ENCODE measurements at regions not wholly inside any gene's neighbourhood (a gene's known extent, or its start where the extent isn't known, plus 50 kb on each side); places are given as distances from the start of the nearest gene placed in this dataset.

DNA sequence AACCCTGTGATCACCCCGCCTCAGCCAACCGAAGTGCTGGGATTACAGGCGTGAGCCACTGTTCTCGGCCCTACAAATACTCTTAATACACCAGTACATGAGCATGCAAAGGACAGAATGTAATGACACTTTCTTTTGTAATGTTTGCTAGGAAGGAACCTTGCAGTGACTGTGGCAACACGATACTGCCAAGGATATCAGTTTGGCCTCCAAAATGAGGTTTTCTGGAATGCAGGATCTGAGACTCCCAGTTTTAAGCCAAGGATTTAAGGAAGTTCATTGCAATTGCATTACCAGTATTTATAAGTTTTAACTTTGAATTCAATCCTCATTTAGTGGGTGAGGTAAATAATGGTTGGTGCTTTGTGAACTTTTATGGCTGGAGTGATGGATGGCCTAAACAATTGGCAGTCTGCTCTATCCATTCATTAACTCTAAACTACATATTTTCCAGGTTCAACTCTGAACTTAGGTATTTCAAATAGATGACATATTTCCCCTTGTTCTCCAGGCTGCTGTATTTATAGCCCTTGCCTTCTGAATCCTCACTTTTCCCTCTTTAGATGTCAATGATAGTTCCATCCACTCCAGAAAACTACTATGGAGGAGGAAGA, 330.3 kb downstream of the C11orf87 start:
- H3K4me1 ChIP-seq: no peaks in the 10 kb centered on the region
- in situ Hi-C loops (cut with MboI; ENCODE audit: low sequenced_read_pairs): no loop called here
- peaks cover 6% of the 10 kb centered on the region; the same call in 1 of the 2 replicates for H3K27me3 ChIP-seq (ENCODE audit: low read depth)
- H3K9me3 ChIP-seq: no peaks in the 10 kb centered on the region
- no peaks in the 10 kb centered on the region for H3K36me3 ChIP-seq (replicated peaks)
- no peak overlapping the region for H3K4me3 ChIP-seq
- DNase-seq (ENCODE audit: low spot score in 2 of 2): no peak

- Histone ChIP-seq H3K4me3 (no peak overlapping the region), H3K9me3 (no peaks in the 10 kb centered on the region), H3K4me1 (no peaks in the 10 kb centered on the region), H3K27me3 (ENCODE audit: low read depth) (peaks cover 4% of the 10 kb centered on the region; the same call in 1 of the 2 replicates), H3K36me3 (replicated peaks) (no peaks in the 10 kb centered on the region)
- in situ Hi-C loops (cut with MboI; ENCODE audit: low sequenced_read_pairs): no loop called here
- DNase-seq (ENCODE audit: low spot score in 2 of 2): no peak
These were observed 334.5 kb downstream of the C11orf87 start for GRCh38 chr11:109756521-109756920.

GRCh38 chr11:109756951-109757350, 335.0 kb downstream of the C11orf87 start:
- H3K4me1 ChIP-seq: no peaks in the 10 kb centered on the region
- no peaks in the 10 kb centered on the region for H3K36me3 ChIP-seq (replicated peaks)
- in situ Hi-C loops (cut with MboI; ENCODE audit: low sequenced_read_pairs): no loop called here
- no peak overlapping the region for H3K4me3 ChIP-seq
- DNase-seq (ENCODE audit: low spot score in 2 of 2): no peak
- no peaks in the 10 kb centered on the region for H3K9me3 ChIP-seq
- peaks cover 1% of the 10 kb centered on the region; the same call in 1 of the 2 replicates for H3K27me3 ChIP-seq (ENCODE audit: low read depth)

GRCh38 chr11:109762546-109762945, 330.6 kb upstream of the ZC3H12C start:
- no peak for DNase-seq (ENCODE audit: low spot score in 2 of 2)
- Histone ChIP-seq H3K9me3 (no peaks in the 10 kb centered on the region), H3K36me3 (replicated peaks) (no peaks in the 10 kb centered on the region), H3K4me3 (no peak overlapping the region), H3K27me3 (ENCODE audit: low read depth) (peaks cover 3% of the 10 kb centered on the region; the same call in 1 of the 2 replicates), H3K4me1 (no peaks in the 10 kb centered on the region)
- in situ Hi-C loops (cut with MboI; ENCODE audit: low sequenced_read_pairs): no loop called here

GRCh38 chr11:109765709-109766311, 327.4 kb upstream of the ZC3H12C start:
- H3K9me3 ChIP-seq: no peaks in the 10 kb centered on the region
- no peaks in the 10 kb centered on the region for H3K4me1 ChIP-seq
- no peak for DNase-seq (ENCODE audit: low spot score in 2 of 2)
- no peak overlapping the region for H3K4me3 ChIP-seq
- peaks cover 3% of the 10 kb centered on the region; the same call in 1 of the 2 replicates for H3K27me3 ChIP-seq (ENCODE audit: low read depth)
- H3K36me3 ChIP-seq (replicated peaks): no peaks in the 10 kb centered on the region
- in situ Hi-C loops (cut with MboI; ENCODE audit: low sequenced_read_pairs): no loop called here

DNA sequence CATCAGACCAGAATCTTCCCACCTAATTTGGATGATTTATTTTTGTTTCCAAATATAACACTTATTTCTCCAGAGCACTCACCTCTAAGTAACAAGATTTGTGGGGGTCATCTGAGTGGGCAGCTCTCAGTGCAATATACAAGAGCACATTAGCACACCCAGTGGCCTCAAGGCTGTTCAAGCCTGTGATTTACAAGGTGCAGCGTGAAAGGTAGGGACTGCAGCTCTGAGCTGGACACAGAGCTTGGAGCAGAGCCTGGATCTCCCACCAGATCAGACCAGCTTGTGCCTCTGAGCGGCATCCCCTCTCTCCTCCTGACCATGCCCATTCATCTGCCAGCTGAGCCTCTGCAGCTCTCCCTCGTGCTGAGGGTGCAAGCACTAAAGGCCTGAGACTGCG, 323.3 kb upstream of the ZC3H12C start:
- H3K4me1 ChIP-seq: no peaks in the 10 kb centered on the region
- peaks cover 3% of the 10 kb centered on the region; the same call in 1 of the 2 replicates for H3K27me3 ChIP-seq (ENCODE audit: low read depth)
- H3K4me3 ChIP-seq: no peak overlapping the region
- no peak for DNase-seq (ENCODE audit: low spot score in 2 of 2)
- no peaks in the 10 kb centered on the region for H3K9me3 ChIP-seq
- H3K36me3 ChIP-seq (replicated peaks): no peaks in the 10 kb centered on the region
- in situ Hi-C loops (cut with MboI; ENCODE audit: low sequenced_read_pairs): no loop called here

DNA sequence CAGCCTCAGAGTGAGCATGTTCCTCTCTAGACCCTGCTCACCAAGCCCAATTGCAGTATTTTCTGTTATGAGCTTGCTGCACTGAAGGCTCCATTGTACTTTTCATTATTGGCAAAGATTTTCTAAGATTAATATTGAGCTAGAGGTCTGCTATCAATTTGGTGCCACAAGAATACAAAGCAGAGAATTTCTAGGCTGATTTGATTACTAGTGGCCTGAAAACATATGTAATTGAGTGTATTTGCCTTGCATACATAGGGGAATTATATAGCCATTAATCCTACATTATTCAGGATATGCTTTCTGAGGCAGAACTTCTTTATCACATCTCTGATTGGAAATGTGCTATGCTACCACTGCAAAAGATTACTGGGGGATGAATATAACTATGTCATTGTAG, 322.9 kb upstream of the ZC3H12C start:
- in situ Hi-C loops (cut with MboI; ENCODE audit: low sequenced_read_pairs): no loop called here
- no peaks in the 10 kb centered on the region for H3K4me1 ChIP-seq
- no peaks in the 10 kb centered on the region for H3K9me3 ChIP-seq
- no peaks in the 10 kb centered on the region for H3K36me3 ChIP-seq (replicated peaks)
- no peak overlapping the region for H3K4me3 ChIP-seq
- no peak for DNase-seq (ENCODE audit: low spot score in 2 of 2)
- peaks cover 3% of the 10 kb centered on the region; the same call in 1 of the 2 replicates for H3K27me3 ChIP-seq (ENCODE audit: low read depth)

DNA sequence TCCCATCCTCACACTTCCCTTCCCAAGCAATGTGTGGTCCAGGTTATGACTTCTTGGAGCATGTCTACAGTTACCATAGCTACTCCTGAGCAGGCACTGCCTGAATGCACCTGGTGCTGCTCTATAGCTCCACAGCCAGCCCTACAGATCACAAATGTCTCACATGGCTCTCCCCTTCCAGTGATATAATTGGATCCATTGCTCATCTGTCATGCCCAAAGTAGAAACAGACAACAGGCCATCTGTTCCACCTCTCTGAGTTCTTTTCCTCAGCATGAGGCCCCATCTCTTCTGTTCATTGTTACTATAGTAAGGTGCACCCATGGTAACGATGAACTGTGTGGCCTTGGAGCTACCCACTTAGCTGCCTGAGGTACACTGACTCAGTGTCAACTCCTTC, 320.3 kb upstream of the ZC3H12C start:
- Histone ChIP-seq H3K9me3 (no peaks in the 10 kb centered on the region), H3K4me3 (no peak overlapping the region), H3K4me1 (no peaks in the 10 kb centered on the region), H3K36me3 (replicated peaks) (no peaks in the 10 kb centered on the region), H3K27me3 (ENCODE audit: low read depth) (no peaks in the 10 kb centered on the region)
- DNase-seq (ENCODE audit: low spot score in 2 of 2): no peak
- in situ Hi-C loops (cut with MboI; ENCODE audit: low sequenced_read_pairs): no loop called here

DNA sequence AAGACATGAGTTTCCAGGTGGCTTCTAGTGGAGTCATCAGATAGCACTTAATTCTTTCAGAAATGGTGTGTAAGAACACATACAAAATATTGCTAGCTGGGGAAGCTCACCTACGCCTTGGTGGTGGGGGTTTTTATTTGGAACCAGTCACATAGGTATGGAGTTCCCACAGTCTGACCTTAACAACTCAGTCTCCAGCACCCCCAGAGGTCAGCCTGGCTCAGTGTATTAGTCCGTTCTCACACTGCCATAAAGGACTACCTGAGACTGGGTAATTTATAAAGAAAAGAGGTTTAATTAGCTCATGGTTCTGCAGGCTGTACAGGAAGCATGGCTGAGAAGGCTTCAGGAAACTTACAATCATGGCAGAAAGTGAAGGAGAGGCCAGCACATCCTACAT, 317.5 kb upstream of the ZC3H12C start:
- H3K36me3 ChIP-seq (replicated peaks): no peaks in the 10 kb centered on the region
- DNase-seq (ENCODE audit: low spot score in 2 of 2): no peak
- no peaks in the 10 kb centered on the region for H3K27me3 ChIP-seq (ENCODE audit: low read depth)
- H3K9me3 ChIP-seq: no peaks in the 10 kb centered on the region
- in situ Hi-C loops (cut with MboI; ENCODE audit: low sequenced_read_pairs): no loop called here
- H3K4me1 ChIP-seq: no peaks in the 10 kb centered on the region
- no peak overlapping the region for H3K4me3 ChIP-seq

GRCh38 chr11:109783014-109783413, 310.2 kb upstream of the ZC3H12C start:
- Histone ChIP-seq H3K4me1 (no peaks in the 10 kb centered on the region), H3K27me3 (ENCODE audit: low read depth) (0 out of 2 replicates have a peak, but pooled peaks cover 5% of the 10 kb centered on the region), H3K36me3 (replicated peaks) (no peaks in the 10 kb centered on the region), H3K4me3 (no peak overlapping the region), H3K9me3 (no peaks in the 10 kb centered on the region)
- in situ Hi-C loops (cut with MboI; ENCODE audit: low sequenced_read_pairs): no loop called here
- DNase-seq (ENCODE audit: low spot score in 2 of 2): no peak

GRCh38 chr11:109783840-109784239, 309.4 kb upstream of the ZC3H12C start:
- 0 out of 2 replicates have a peak, but pooled peaks cover 5% of the 10 kb centered on the region for H3K27me3 ChIP-seq (ENCODE audit: low read depth)
- H3K9me3 ChIP-seq: no peaks in the 10 kb centered on the region
- no peak overlapping the region for H3K4me3 ChIP-seq
- no peaks in the 10 kb centered on the region for H3K36me3 ChIP-seq (replicated peaks)
- no peak for DNase-seq (ENCODE audit: low spot score in 2 of 2)
- in situ Hi-C loops (cut with MboI; ENCODE audit: low sequenced_read_pairs): no loop called here
- H3K4me1 ChIP-seq: no peaks in the 10 kb centered on the region

- H3K27me3 ChIP-seq (ENCODE audit: low read depth): 0 out of 2 replicates have a peak, but pooled peaks cover 5% of the 10 kb centered on the region
- H3K36me3 ChIP-seq (replicated peaks): no peaks in the 10 kb centered on the region
- H3K4me1 ChIP-seq: no peaks in the 10 kb centered on the region
- DNase-seq (ENCODE audit: low spot score in 2 of 2): no peak
- H3K9me3 ChIP-seq: no peaks in the 10 kb centered on the region
- H3K4me3 ChIP-seq: no peak overlapping the region
- in situ Hi-C loops (cut with MboI; ENCODE audit: low sequenced_read_pairs): no loop called here
These were observed 308.7 kb upstream of the ZC3H12C start for GRCh38 chr11:109784536-109784935.

DNA sequence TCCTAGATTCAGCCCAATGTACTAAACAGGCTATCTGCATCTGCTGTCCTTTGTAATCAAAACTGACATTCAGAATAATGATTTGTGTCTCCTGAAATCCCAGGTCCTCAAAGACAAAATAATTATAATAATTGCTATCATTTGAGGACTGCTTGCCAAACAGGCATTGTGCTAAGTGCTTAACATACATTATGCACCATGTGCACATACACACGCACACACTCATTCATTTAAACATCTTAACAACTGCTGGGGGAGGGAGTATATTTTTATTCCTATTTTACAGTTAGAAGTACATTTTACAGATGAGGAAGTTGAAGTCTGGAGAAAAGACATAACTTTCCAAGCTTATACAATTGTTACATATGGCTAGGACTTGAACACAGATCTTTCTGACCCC, 308.0 kb upstream of the ZC3H12C start:
- in situ Hi-C loops (cut with MboI; ENCODE audit: low sequenced_read_pairs): no loop called here
- Histone ChIP-seq H3K27me3 (ENCODE audit: low read depth) (0 out of 2 replicates have a peak, but pooled peaks cover 5% of the 10 kb centered on the region), H3K36me3 (replicated peaks) (no peaks in the 10 kb centered on the region), H3K4me3 (no peak overlapping the region), H3K9me3 (no peaks in the 10 kb centered on the region), H3K4me1 (no peaks in the 10 kb centered on the region)
- DNase-seq (ENCODE audit: low spot score in 2 of 2): no peak

- no peak for DNase-seq (ENCODE audit: low spot score in 2 of 2)
- Histone ChIP-seq H3K36me3 (replicated peaks) (no peaks in the 10 kb centered on the region), H3K27me3 (ENCODE audit: low read depth) (0 out of 2 replicates have a peak, but pooled peaks cover 5% of the 10 kb centered on the region), H3K9me3 (no peaks in the 10 kb centered on the region), H3K4me3 (no peak overlapping the region), H3K4me1 (no peaks in the 10 kb centered on the region)
- in situ Hi-C loops (cut with MboI; ENCODE audit: low sequenced_read_pairs): no loop called here
These were observed 307.5 kb upstream of the ZC3H12C start for GRCh38 chr11:109785714-109786113.

All from HAP-1 (cell line).